HT1080 (cell line): ENCODE measurements at regions not wholly inside any gene's neighbourhood (a gene's known extent, or its start where the extent isn't known, plus 50 kb on each side); places are given as distances from the start of the nearest gene placed in this dataset.
"Not testable (repeated sequence)": the region's sequence is repeated elsewhere in the genome, so short reads cannot be mapped to it uniquely, and the experiment has no call there.

Source experiments
- DNase-seq: peaks from one replicate; pipeline ENCODE4 v3.0.0-alpha.2; 2015; ENCODE audit warnings: low read depth

GRCh38 chr3:110859336-110859735 is 212.3 kb upstream of the NECTIN3 start:
- no peak for DNase-seq

GRCh38 chr3:110859993-110860392 is 211.6 kb upstream of the NECTIN3 start:
- no peak for DNase-seq

- DNase-seq: no peak
These were observed 205.7 kb upstream of the NECTIN3 start for GRCh38 chr3:110865934-110866333.

- no peak for DNase-seq
These were observed 203.5 kb upstream of the NECTIN3 start for GRCh38 chr3:110868106-110868505.

- DNase-seq: no peak
These were observed 201.9 kb upstream of the NECTIN3 start for GRCh38 chr3:110869736-110870135.

- DNase-seq: no peak
These were observed 199.7 kb upstream of the NECTIN3 start for GRCh38 chr3:110871869-110872268.

- no peak for DNase-seq
These were observed 192.9 kb upstream of the NECTIN3 start for GRCh38 chr3:110878692-110879091.

GRCh38 chr3:110881069-110881468 is 190.5 kb upstream of the NECTIN3 start:
- peak; percentile 73 for DNase-seq

GRCh38 chr3:110886222-110886893 is 185.3 kb upstream of the NECTIN3 start:
- DNase-seq: no peak

GRCh38 chr3:110887176-110887575 is 184.4 kb upstream of the NECTIN3 start:
- DNase-seq: no peak

GRCh38 chr3:110888625-110889375 is 182.8 kb upstream of the NECTIN3 start:
- not testable (repeated sequence) for DNase-seq

GRCh38 chr3:110889376-110889699 is 182.3 kb upstream of the NECTIN3 start:
- DNase-seq: not testable (repeated sequence)

- no peak for DNase-seq
These were observed 177.0 kb upstream of the NECTIN3 start for GRCh38 chr3:110894574-110894973.

- DNase-seq: no peak
These were observed 176.6 kb upstream of the NECTIN3 start for GRCh38 chr3:110895054-110895453.

- no peak for DNase-seq
These were observed 174.6 kb upstream of the NECTIN3 start for GRCh38 chr3:110897046-110897445.

GRCh38 chr3:110900576-110900975 is 171.0 kb upstream of the NECTIN3 start:
- no peak for DNase-seq

GRCh38 chr3:110901536-110901935 is 170.1 kb upstream of the NECTIN3 start:
- no peak for DNase-seq

GRCh38 chr3:110902453-110903085 is 169.0 kb upstream of the NECTIN3 start:
- no peak for DNase-seq

GRCh38 chr3:110903771-110904519 is 167.7 kb upstream of the NECTIN3 start:
- DNase-seq: no peak

GRCh38 chr3:110904520-110904890 is 167.1 kb upstream of the NECTIN3 start:
- DNase-seq: no peak

- DNase-seq: no peak
These were observed 166.5 kb upstream of the NECTIN3 start for GRCh38 chr3:110905121-110905520.

GRCh38 chr3:110909839-110910238 is 161.8 kb upstream of the NECTIN3 start:
- no peak for DNase-seq
